ENCODE measurements at regions not wholly inside any gene's neighbourhood (a gene's known extent, or its start where the extent isn't known, plus 50 kb on each side); places are given as distances from the start of the nearest gene placed in this dataset.

- Histone ChIP-seq H3K36me3 (ENCODE audit: control insufficient read depth in 2 of 2, extremely low read depth in 1 of 2, insufficient read depth in 2 of 2, low read length in 2 of 2) (no peaks in the 10 kb centered on the region), H3K79me2 (ENCODE audit: control insufficient read depth, insufficient read depth, low read length) (no peaks in the 10 kb centered on the region), H4K20me1 (replicated peaks; ENCODE audit: control insufficient read depth, extremely low read depth, insufficient read depth, low read length) (no peaks in the 10 kb centered on the region), H3K27me3 (ENCODE audit: control insufficient read depth in 2 of 2, insufficient read depth in 2 of 2, low read length in 2 of 2) (peaks cover 5% of the 10 kb centered on the region in 2 experiments), H3K4me1 (ENCODE audit: control insufficient read depth, extremely low read depth, insufficient read depth, low read length) (no peaks in the 10 kb centered on the region), H3K4me3 (replicated peaks in 1 of 3; ENCODE audit: insufficient read depth in 1 of 3, low read depth in 1 of 3, low read length in 3 of 3) (no peak overlapping the region), H3K9me3 (replicated peaks; ENCODE audit: control insufficient read depth, insufficient read depth, low read length) (no peaks in the 10 kb centered on the region), H3K27ac (ENCODE audit: insufficient read depth, low read depth, low read length) (no peak overlapping the region), H3K9ac (replicated peaks; ENCODE audit: extremely low read depth, insufficient read depth, low read length) (no peak overlapping the region), H2AFZ (ENCODE audit: low read depth, low read length) (no peak overlapping the region), H3K4me2 (ENCODE audit: insufficient read depth, low read length) (no peak overlapping the region), H3K9me1 (replicated peaks; ENCODE audit: control insufficient read depth, extremely low read depth, insufficient read depth, low read length) (no peaks in the 10 kb centered on the region)
- TF ChIP-seq POLR2A (IDR thresholded peaks at IDR 0.05; ENCODE audit: low read depth, low read length), result no peak
- no peak for TF ChIP-seq CTCF (IDR thresholded peaks at IDR 0.05; ENCODE audit: extremely low read depth in 1 of 2, insufficient read depth in 1 of 2, low read depth in 1 of 2, low read length in 2 of 2)
- no peak for TF ChIP-seq MAX (IDR thresholded peaks at IDR 0.05; ENCODE audit: insufficient read depth, insufficient read length)
- no peak for TF ChIP-seq GATA2 (IDR thresholded peaks at IDR 0.05; ENCODE audit: insufficient read depth, insufficient read length, low read depth, low read length)
- TF ChIP-seq MYC (IDR thresholded peaks at IDR 0.05; ENCODE audit: low read depth, low read length), result no peak
- no peak for TF ChIP-seq JUN (IDR thresholded peaks at IDR 0.05; ENCODE audit: borderline replicate concordance, insufficient read depth, insufficient read length, low read depth)
- TF ChIP-seq EZH2 (IDR thresholded peaks at IDR 0.05; ENCODE audit: borderline replicate concordance, low read depth, low read length, severe bottlenecking), result no peak
- no peak for TF ChIP-seq POLR2AphosphoS5 (IDR thresholded peaks at IDR 0.05; ENCODE audit: insufficient read depth, low read depth, low read length)
- no peak for TF ChIP-seq FOS (IDR thresholded peaks at IDR 0.05; ENCODE audit: borderline replicate concordance, insufficient read depth, low read length)
- BruUV-seq (replicated peaks), result no TSS peak
- intact Hi-C loops (cut with micrococcal nuclease) (no loop called here), dilution Hi-C loops (cut with MboI; ENCODE audit: extremely low pct_ligation_motif_present, low sequenced_read_pairs) (no loop called here)
- no peak for DNase-seq (ENCODE audit: low read depth, low spot score)
- POLR2A ChIA-PET, result no interaction called here
- CTCF ChIA-PET, result no interaction called here
- FAIRE-seq, result no peak
These were observed 260.3 kb downstream of the B3GLCT start for GRCh38 chr13:31460061-31460460.

Measured in endothelial cell of umbilical vein (primary cell).